ENCODE measurements at regions not wholly inside any gene's neighbourhood (a gene's known extent, or its start where the extent isn't known, plus 50 kb on each side); places are given as distances from the start of the nearest gene placed in this dataset.
"Not testable (repeated sequence)": the region's sequence is repeated elsewhere in the genome, so short reads cannot be mapped to it uniquely, and the experiment has no call there.

DNA sequence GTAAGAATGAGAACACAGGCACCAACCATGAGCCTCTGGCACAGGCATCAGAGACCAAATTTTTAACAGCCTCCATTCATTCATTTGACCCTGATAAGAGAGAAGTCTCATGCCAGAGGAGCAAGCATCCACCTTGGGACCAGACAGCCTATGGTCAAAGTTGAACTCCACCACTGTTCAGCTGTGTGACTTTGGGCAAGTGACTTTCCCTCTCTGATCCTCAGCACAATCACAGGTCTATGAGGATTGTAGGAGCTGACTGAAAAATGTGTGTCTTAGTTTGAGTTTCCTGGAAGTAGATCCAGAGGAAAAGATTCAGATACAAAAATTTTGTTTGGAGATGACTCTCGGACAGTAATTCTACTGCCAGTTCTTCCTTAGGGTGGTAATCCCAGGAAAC is 645.1 kb upstream of the DEFB115 start:
- POLR2A ChIA-PET, result no interaction called here
- TF ChIP-seq SIX5 (IDR thresholded peaks at IDR 0.05; ENCODE audit: low read depth, low read length, severe bottlenecking), result no peak
- FAIRE-seq (no peak), DNase-seq (ENCODE audit: low read depth, low spot score) (no peak), ATAC-seq (no peak)
- H3K4me3 ChIP-seq, result no peak overlapping the region
- H3K4me2 ChIP-seq (ENCODE audit: control insufficient read depth, insufficient read depth), result no peak overlapping the region
- RAD21 ChIA-PET (ENCODE audit: unreplicated experiment), result no interaction called here
- no peaks in the 10 kb centered on the region; the same call in 2 of the 3 replicates for H3K9me3 ChIP-seq (replicated peaks; ENCODE audit: control insufficient read depth, insufficient read depth, low read length)
- H3K27me3 ChIP-seq (replicated peaks in 1 of 2; ENCODE audit: control insufficient read depth in 2 of 2, insufficient read depth in 2 of 2, low read length in 1 of 2), result no peaks in the 10 kb centered on the region
- intact Hi-C loops (cut with micrococcal nuclease; ENCODE audit: unreplicated experiment), result no loop called here
- H4K20me1 ChIP-seq (ENCODE audit: control insufficient read depth, insufficient read depth), result no peaks in the 10 kb centered on the region
- H3K4me1 ChIP-seq (ENCODE audit: control insufficient read depth, insufficient read depth, low read length), result no peaks in the 10 kb centered on the region
- in situ Hi-C loops (cut with MboI), result no loop called here
- BruUV-seq (replicated peaks), result no TSS peak
- H3K9ac ChIP-seq (ENCODE audit: control insufficient read depth, insufficient read depth, low read length), result no peak overlapping the region
- H3K36me3 ChIP-seq (ENCODE audit: control insufficient read depth in 2 of 2, insufficient read depth in 2 of 2, low read length in 1 of 2), result no peaks in the 10 kb centered on the region
- SMC1A ChIA-PET (ENCODE audit: uncharacterized antibody, unreplicated experiment), result no interaction called here
- no peaks in the 10 kb centered on the region for H3K79me2 ChIP-seq (ENCODE audit: control insufficient read depth, insufficient read depth, low read length)
- H2AFZ ChIP-seq (ENCODE audit: control insufficient read depth, low read depth, low read length), result no peak overlapping the region
- CTCF ChIA-PET, result no interaction called here
- no peak overlapping the region for H3K27ac ChIP-seq (ENCODE audit: control insufficient read depth, insufficient read depth)
- WGBS (ENCODE audit: insufficient coverage, insufficient replicate concordance, low lambda C conversion rate, missing lambda C conversion rate), result 0% methylated on average over 1 of the region's 1 CpG

DNA sequence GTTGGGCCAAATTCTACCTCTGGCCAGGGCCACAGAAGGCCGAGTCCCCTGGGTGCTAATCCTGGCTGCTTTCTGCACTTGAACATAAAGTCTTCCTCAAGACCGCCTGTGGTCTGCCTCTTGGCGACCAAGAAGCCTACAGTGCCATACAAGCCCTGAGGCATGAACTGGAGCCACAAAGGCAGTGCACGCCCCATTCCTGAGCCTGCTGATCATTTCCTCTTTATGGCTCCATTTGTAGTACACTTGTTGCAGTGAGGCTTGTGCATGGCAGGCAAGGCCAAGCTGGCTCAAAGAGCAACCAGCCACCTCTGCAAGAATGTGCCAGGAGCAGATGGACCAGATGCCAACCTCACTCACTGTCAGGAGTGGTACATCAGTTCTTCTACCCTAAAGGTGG is 636.1 kb upstream of the DEFB115 start:
- H3K27me3 ChIP-seq (replicated peaks in 1 of 2; ENCODE audit: control insufficient read depth in 2 of 2, insufficient read depth in 2 of 2, low read length in 1 of 2); BruUV-seq (replicated peaks); POLR2A ChIA-PET; DNase-seq (ENCODE audit: low read depth, low spot score); H3K36me3 ChIP-seq (ENCODE audit: control insufficient read depth in 2 of 2, insufficient read depth in 2 of 2, low read length in 1 of 2); H2AFZ ChIP-seq (ENCODE audit: control insufficient read depth, low read depth, low read length); CTCF ChIA-PET; ATAC-seq; H3K4me2 ChIP-seq (ENCODE audit: control insufficient read depth, insufficient read depth); SMC1A ChIA-PET (ENCODE audit: uncharacterized antibody, unreplicated experiment); H3K27ac ChIP-seq (ENCODE audit: control insufficient read depth, insufficient read depth); RAD21 ChIA-PET (ENCODE audit: unreplicated experiment); H3K9me3 ChIP-seq (replicated peaks; ENCODE audit: control insufficient read depth, insufficient read depth, low read length); FAIRE-seq; H3K9ac ChIP-seq (ENCODE audit: control insufficient read depth, insufficient read depth, low read length); H3K79me2 ChIP-seq (ENCODE audit: control insufficient read depth, insufficient read depth, low read length); intact Hi-C loops (cut with micrococcal nuclease; ENCODE audit: unreplicated experiment); H3K4me1 ChIP-seq (ENCODE audit: control insufficient read depth, insufficient read depth, low read length); H4K20me1 ChIP-seq (ENCODE audit: control insufficient read depth, insufficient read depth); H3K4me3 ChIP-seq; in situ Hi-C loops (cut with MboI): not testable (repeated sequence)
- WGBS (ENCODE audit: insufficient coverage, insufficient replicate concordance, low lambda C conversion rate, missing lambda C conversion rate), result 35% methylated on average over 4 of the region's 4 CpGs

- ATAC-seq; H4K20me1 ChIP-seq (ENCODE audit: control insufficient read depth, insufficient read depth); H2AFZ ChIP-seq (ENCODE audit: control insufficient read depth, low read depth, low read length); DNase-seq (ENCODE audit: low read depth, low spot score); FAIRE-seq; H3K79me2 ChIP-seq (ENCODE audit: control insufficient read depth, insufficient read depth, low read length); CTCF ChIA-PET; H3K9ac ChIP-seq (ENCODE audit: control insufficient read depth, insufficient read depth, low read length); H3K4me2 ChIP-seq (ENCODE audit: control insufficient read depth, insufficient read depth); H3K9me3 ChIP-seq (replicated peaks; ENCODE audit: control insufficient read depth, insufficient read depth, low read length); BruUV-seq (replicated peaks); in situ Hi-C loops (cut with MboI); POLR2A ChIA-PET; H3K27ac ChIP-seq (ENCODE audit: control insufficient read depth, insufficient read depth); intact Hi-C loops (cut with micrococcal nuclease; ENCODE audit: unreplicated experiment); H3K4me3 ChIP-seq; SMC1A ChIA-PET (ENCODE audit: uncharacterized antibody, unreplicated experiment); RAD21 ChIA-PET (ENCODE audit: unreplicated experiment); H3K4me1 ChIP-seq (ENCODE audit: control insufficient read depth, insufficient read depth, low read length); H3K27me3 ChIP-seq (replicated peaks in 1 of 2; ENCODE audit: control insufficient read depth in 2 of 2, insufficient read depth in 2 of 2, low read length in 1 of 2); H3K36me3 ChIP-seq (ENCODE audit: control insufficient read depth in 2 of 2, insufficient read depth in 2 of 2, low read length in 1 of 2): not testable (repeated sequence)
- WGBS (ENCODE audit: insufficient coverage, insufficient replicate concordance, low lambda C conversion rate, missing lambda C conversion rate), result 18% methylated on average over 3 of the region's 3 CpGs
Observed at GRCh38 chr20:30624310-30624709, 633.2 kb upstream of the DEFB115 start.

DNA sequence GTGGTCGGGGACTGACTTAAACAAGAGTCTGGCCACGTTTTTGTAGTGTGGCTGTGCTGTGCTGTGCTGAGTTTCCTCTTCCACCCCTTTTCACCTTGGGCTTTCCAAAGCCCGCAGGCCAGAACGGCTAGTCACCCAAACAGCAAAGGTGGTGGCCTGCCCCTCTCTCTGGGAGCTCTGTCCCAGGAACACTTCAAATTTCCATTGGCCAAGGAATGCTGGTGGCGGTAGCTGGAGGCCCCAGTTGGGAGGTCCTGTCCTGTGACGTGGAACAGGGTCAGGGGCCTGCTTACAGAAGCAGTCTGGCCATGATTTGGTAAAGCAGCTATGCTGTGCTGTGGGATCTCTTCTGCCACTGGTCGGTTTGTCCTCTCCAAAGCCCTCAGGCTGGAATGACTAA is 628.1 kb upstream of the DEFB115 start:
- H3K36me3 ChIP-seq (ENCODE audit: control insufficient read depth in 2 of 2, insufficient read depth in 2 of 2, low read length in 1 of 2); H3K4me3 ChIP-seq; SMC1A ChIA-PET (ENCODE audit: uncharacterized antibody, unreplicated experiment); H3K4me2 ChIP-seq (ENCODE audit: control insufficient read depth, insufficient read depth); ATAC-seq; POLR2A ChIA-PET; H3K27me3 ChIP-seq (replicated peaks in 1 of 2; ENCODE audit: control insufficient read depth in 2 of 2, insufficient read depth in 2 of 2, low read length in 1 of 2); BruUV-seq (replicated peaks); FAIRE-seq; H3K4me1 ChIP-seq (ENCODE audit: control insufficient read depth, insufficient read depth, low read length); H3K9ac ChIP-seq (ENCODE audit: control insufficient read depth, insufficient read depth, low read length); DNase-seq (ENCODE audit: low read depth, low spot score); intact Hi-C loops (cut with micrococcal nuclease; ENCODE audit: unreplicated experiment); H3K79me2 ChIP-seq (ENCODE audit: control insufficient read depth, insufficient read depth, low read length); CTCF ChIA-PET; H2AFZ ChIP-seq (ENCODE audit: control insufficient read depth, low read depth, low read length); H3K27ac ChIP-seq (ENCODE audit: control insufficient read depth, insufficient read depth); RAD21 ChIA-PET (ENCODE audit: unreplicated experiment); H4K20me1 ChIP-seq (ENCODE audit: control insufficient read depth, insufficient read depth); in situ Hi-C loops (cut with MboI); H3K9me3 ChIP-seq (replicated peaks; ENCODE audit: control insufficient read depth, insufficient read depth, low read length): not testable (repeated sequence)
- 11% methylated on average over 7 of the region's 7 CpGs for WGBS (ENCODE audit: insufficient coverage, insufficient replicate concordance, low lambda C conversion rate, missing lambda C conversion rate)
